ENCODE measurements at regions not wholly inside any gene's neighbourhood (a gene's known extent, or its start where the extent isn't known, plus 50 kb on each side); places are given as distances from the start of the nearest gene placed in this dataset.

DNA sequence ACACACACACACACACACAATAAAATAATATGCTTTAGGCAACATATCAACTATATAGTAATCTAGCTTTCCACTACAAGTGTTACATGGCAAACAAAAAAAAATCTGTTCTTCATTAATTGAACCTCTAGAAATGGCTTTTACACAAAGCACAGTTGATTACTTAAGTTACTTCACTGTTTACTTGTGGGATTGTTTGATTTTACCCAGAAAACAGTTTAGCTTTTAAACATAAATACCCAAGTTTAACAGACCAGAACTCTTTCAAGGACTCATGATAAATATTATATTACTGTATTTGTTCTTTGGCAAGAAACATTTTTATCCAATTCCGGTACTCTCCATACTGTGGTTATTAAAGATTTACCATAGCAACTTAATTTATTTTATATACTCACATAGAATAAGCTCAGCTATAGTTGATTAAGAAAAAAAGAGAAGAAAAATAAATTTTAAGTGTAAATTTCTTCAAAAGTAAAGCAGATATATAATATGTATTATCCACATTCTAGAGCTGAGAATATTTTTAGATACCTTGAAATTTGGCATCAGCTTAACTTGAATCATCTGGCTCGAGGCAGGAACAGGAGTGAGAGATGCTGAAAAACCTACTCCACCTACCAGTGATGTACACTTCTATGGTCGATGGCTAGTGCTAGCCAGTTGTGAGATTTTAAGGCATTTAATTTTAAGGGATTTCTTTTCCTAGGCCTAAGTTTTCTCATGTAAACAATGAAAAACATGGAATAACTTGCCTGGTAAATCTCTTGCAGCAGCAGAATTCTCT lies 126.0 kb downstream of the BTG1 start:
- Histone ChIP-seq H3K4me1 (ENCODE audit: control insufficient read depth, insufficient read depth, low read length) (peaks cover 3% of the 10 kb centered on the region), H3K9me3 (ENCODE audit: control insufficient read depth, low read length) (no peaks in the 10 kb centered on the region)
- DNase-seq (ENCODE audit: low read depth), result no peak

GRCh38 chr12:92012691-92013090 lies 133.0 kb downstream of the BTG1 start:
- no peak for DNase-seq (ENCODE audit: low read depth)
- Histone ChIP-seq H3K27me3 (replicated peaks; ENCODE audit: control insufficient read depth, insufficient read depth, low read length) (no peaks in the 10 kb centered on the region), H3K4me3 (ENCODE audit: low read length) (no peak overlapping the region), H3K4me1 (ENCODE audit: control insufficient read depth, insufficient read depth, low read length) (no peaks in the 10 kb centered on the region), H3K36me3 (ENCODE audit: control insufficient read depth, insufficient read depth, low read length, severe bottlenecking) (no peaks in the 10 kb centered on the region), H3K9ac (ENCODE audit: low read length) (no peak overlapping the region), H3K9me3 (ENCODE audit: control insufficient read depth, low read length) (no peaks in the 10 kb centered on the region)

More for the DNA sequence above, 126.0 kb downstream of the BTG1 start:
- no peak overlapping the region for H3K9ac ChIP-seq (ENCODE audit: low read length)
- no peak overlapping the region for H3K4me3 ChIP-seq (ENCODE audit: low read length)
- H3K36me3 ChIP-seq (ENCODE audit: control insufficient read depth, insufficient read depth, low read length, severe bottlenecking), result no peaks in the 10 kb centered on the region
- no peaks in the 10 kb centered on the region for H3K27me3 ChIP-seq (replicated peaks; ENCODE audit: control insufficient read depth, insufficient read depth, low read length)

GRCh38 chr12:92010853-92011701 lies 134.6 kb downstream of the BTG1 start:
- H3K36me3 ChIP-seq (ENCODE audit: control insufficient read depth, insufficient read depth, low read length, severe bottlenecking), result no peaks in the 10 kb centered on the region
- H3K9me3 ChIP-seq (ENCODE audit: control insufficient read depth, low read length), result no peaks in the 10 kb centered on the region
- DNase-seq (ENCODE audit: low read depth), result no peak
- H3K9ac ChIP-seq (ENCODE audit: low read length), result no peak overlapping the region
- no peak overlapping the region for H3K4me3 ChIP-seq (ENCODE audit: low read length)
- H3K27me3 ChIP-seq (replicated peaks; ENCODE audit: control insufficient read depth, insufficient read depth, low read length), result no peaks in the 10 kb centered on the region
- no peaks in the 10 kb centered on the region for H3K4me1 ChIP-seq (ENCODE audit: control insufficient read depth, insufficient read depth, low read length)

GRCh38 chr12:92010368-92010767 lies 135.3 kb downstream of the BTG1 start:
- no peak overlapping the region for H3K9ac ChIP-seq (ENCODE audit: low read length)
- H3K9me3 ChIP-seq (ENCODE audit: control insufficient read depth, low read length), result no peaks in the 10 kb centered on the region
- H3K4me1 ChIP-seq (ENCODE audit: control insufficient read depth, insufficient read depth, low read length), result no peaks in the 10 kb centered on the region
- no peaks in the 10 kb centered on the region for H3K27me3 ChIP-seq (replicated peaks; ENCODE audit: control insufficient read depth, insufficient read depth, low read length)
- no peak for DNase-seq (ENCODE audit: low read depth)
- no peak overlapping the region for H3K4me3 ChIP-seq (ENCODE audit: low read length)
- H3K36me3 ChIP-seq (ENCODE audit: control insufficient read depth, insufficient read depth, low read length, severe bottlenecking), result no peaks in the 10 kb centered on the region

GRCh38 chr12:92008345-92008744 lies 137.3 kb downstream of the BTG1 start:
- no peaks in the 10 kb centered on the region for H3K9me3 ChIP-seq (ENCODE audit: control insufficient read depth, low read length)
- H3K4me3 ChIP-seq (ENCODE audit: low read length), result no peak overlapping the region
- DNase-seq (ENCODE audit: low read depth), result no peak
- H3K9ac ChIP-seq (ENCODE audit: low read length), result no peak overlapping the region
- no peaks in the 10 kb centered on the region for H3K36me3 ChIP-seq (ENCODE audit: control insufficient read depth, insufficient read depth, low read length, severe bottlenecking)
- H3K27me3 ChIP-seq (replicated peaks; ENCODE audit: control insufficient read depth, insufficient read depth, low read length), result no peaks in the 10 kb centered on the region
- H3K4me1 ChIP-seq (ENCODE audit: control insufficient read depth, insufficient read depth, low read length), result no peaks in the 10 kb centered on the region

GRCh38 chr12:92007787-92008186 lies 137.9 kb downstream of the BTG1 start:
- DNase-seq (ENCODE audit: low read depth), result no peak
- H3K9me3 ChIP-seq (ENCODE audit: control insufficient read depth, low read length), result no peaks in the 10 kb centered on the region
- H3K36me3 ChIP-seq (ENCODE audit: control insufficient read depth, insufficient read depth, low read length, severe bottlenecking), result no peaks in the 10 kb centered on the region
- H3K4me3 ChIP-seq (ENCODE audit: low read length), result no peak overlapping the region
- H3K4me1 ChIP-seq (ENCODE audit: control insufficient read depth, insufficient read depth, low read length), result peaks cover under 1% of the 10 kb centered on the region
- H3K27me3 ChIP-seq (replicated peaks; ENCODE audit: control insufficient read depth, insufficient read depth, low read length), result no peaks in the 10 kb centered on the region
- no peak overlapping the region for H3K9ac ChIP-seq (ENCODE audit: low read length)

DNA sequence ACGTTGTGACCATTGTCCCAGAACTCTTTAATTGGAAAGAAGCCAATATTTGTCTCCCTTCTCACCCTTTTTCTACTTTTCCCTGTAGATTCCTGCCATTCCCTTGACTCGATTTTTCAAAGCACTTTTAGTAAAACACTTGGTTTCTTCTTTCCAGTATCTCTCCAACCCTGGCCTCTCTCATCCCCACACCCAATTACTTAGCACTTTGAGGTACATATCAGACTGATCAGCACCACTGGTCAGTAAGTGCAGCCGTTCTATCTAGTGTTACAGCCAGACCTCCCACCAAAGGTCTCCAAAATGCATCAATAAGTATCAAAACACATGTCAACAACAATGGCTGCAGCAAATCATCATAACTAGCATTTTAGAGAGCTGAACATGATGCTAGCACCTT lies 141.9 kb downstream of the BTG1 start:
- Histone ChIP-seq H3K9me3 (ENCODE audit: control insufficient read depth, low read length) (no peaks in the 10 kb centered on the region), H3K36me3 (ENCODE audit: control insufficient read depth, insufficient read depth, low read length, severe bottlenecking) (no peaks in the 10 kb centered on the region)

GRCh38 chr12:92002673-92003382 lies 142.8 kb downstream of the BTG1 start:
- Histone ChIP-seq H3K9ac (ENCODE audit: low read length) (no peak overlapping the region), H3K4me1 (ENCODE audit: control insufficient read depth, insufficient read depth, low read length) (peaks cover 4% of the 10 kb centered on the region), H3K4me3 (ENCODE audit: low read length) (no peak overlapping the region), H3K27me3 (replicated peaks; ENCODE audit: control insufficient read depth, insufficient read depth, low read length) (no peaks in the 10 kb centered on the region), H3K9me3 (ENCODE audit: control insufficient read depth, low read length) (no peaks in the 10 kb centered on the region), H3K36me3 (ENCODE audit: control insufficient read depth, insufficient read depth, low read length, severe bottlenecking) (no peaks in the 10 kb centered on the region)
- DNase-seq (ENCODE audit: low read depth), result peak; percentile 25

More for the DNA sequence above, 141.9 kb downstream of the BTG1 start:
- H3K4me1 ChIP-seq (ENCODE audit: control insufficient read depth, insufficient read depth, low read length), result peaks cover 4% of the 10 kb centered on the region
- H3K4me3 ChIP-seq (ENCODE audit: low read length), result no peak overlapping the region
- no peak overlapping the region for H3K9ac ChIP-seq (ENCODE audit: low read length)
- DNase-seq (ENCODE audit: low read depth), result no peak
- no peaks in the 10 kb centered on the region for H3K27me3 ChIP-seq (replicated peaks; ENCODE audit: control insufficient read depth, insufficient read depth, low read length)

DNA sequence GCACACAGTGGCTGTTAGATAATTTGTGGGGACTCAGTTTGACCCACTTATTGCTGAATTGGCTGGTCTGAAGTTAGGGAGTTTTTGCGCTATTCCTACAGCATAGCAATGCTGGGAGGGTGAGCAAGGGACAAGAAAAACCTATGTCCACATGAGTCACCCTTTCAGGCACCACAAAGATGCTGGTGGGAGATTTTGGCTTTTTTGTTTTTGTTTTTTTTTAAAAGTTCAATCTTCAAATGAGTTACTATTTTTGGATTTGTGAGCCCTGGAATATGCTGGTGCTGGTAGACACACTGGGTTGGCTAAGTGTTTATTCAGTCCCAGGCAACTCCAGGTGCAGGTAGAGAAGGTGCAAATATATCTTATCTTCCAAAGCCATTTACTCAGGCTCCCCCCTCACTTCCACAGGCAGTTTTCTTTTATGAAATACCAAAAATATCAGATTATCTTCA lies 143.4 kb downstream of the BTG1 start:
- Histone ChIP-seq H3K4me3 (ENCODE audit: low read length) (no peak overlapping the region), H3K9me3 (ENCODE audit: control insufficient read depth, low read length) (no peaks in the 10 kb centered on the region), H3K36me3 (ENCODE audit: control insufficient read depth, insufficient read depth, low read length, severe bottlenecking) (no peaks in the 10 kb centered on the region), H3K27me3 (replicated peaks; ENCODE audit: control insufficient read depth, insufficient read depth, low read length) (no peaks in the 10 kb centered on the region), H3K9ac (ENCODE audit: low read length) (no peak overlapping the region), H3K4me1 (ENCODE audit: control insufficient read depth, insufficient read depth, low read length) (peaks cover 4% of the 10 kb centered on the region)
- DNase-seq (ENCODE audit: low read depth), result no peak

GRCh38 chr12:92000597-92000996 lies 145.0 kb downstream of the BTG1 start:
- no peak overlapping the region for H3K4me3 ChIP-seq (ENCODE audit: low read length)
- H3K27me3 ChIP-seq (replicated peaks; ENCODE audit: control insufficient read depth, insufficient read depth, low read length), result no peaks in the 10 kb centered on the region
- H3K4me1 ChIP-seq (ENCODE audit: control insufficient read depth, insufficient read depth, low read length), result peaks cover 4% of the 10 kb centered on the region
- H3K36me3 ChIP-seq (ENCODE audit: control insufficient read depth, insufficient read depth, low read length, severe bottlenecking), result no peaks in the 10 kb centered on the region
- H3K9ac ChIP-seq (ENCODE audit: low read length), result no peak overlapping the region
- no peaks in the 10 kb centered on the region for H3K9me3 ChIP-seq (ENCODE audit: control insufficient read depth, low read length)
- DNase-seq (ENCODE audit: low read depth), result no peak

DNA sequence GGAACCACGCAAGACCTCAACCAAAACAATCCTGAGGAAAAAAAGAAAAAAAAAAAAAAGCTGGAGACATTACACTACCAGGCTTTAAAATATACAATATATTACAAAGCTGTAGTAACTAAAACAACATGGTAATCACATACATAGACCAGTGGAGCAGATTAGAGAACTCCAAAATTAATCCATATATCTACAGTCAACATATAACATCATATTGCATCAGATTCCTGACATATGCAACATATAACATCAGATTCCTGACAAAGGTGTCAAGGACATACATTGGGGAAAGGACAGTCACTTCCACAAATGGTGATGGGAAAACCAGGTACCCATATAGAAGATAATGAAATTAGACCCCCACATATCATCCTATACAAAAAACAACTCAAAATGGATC lies 145.8 kb downstream of the BTG1 start:
- peaks cover 4% of the 10 kb centered on the region for H3K4me1 ChIP-seq (ENCODE audit: control insufficient read depth, insufficient read depth, low read length)
- no peaks in the 10 kb centered on the region for H3K27me3 ChIP-seq (replicated peaks; ENCODE audit: control insufficient read depth, insufficient read depth, low read length)
- no peak overlapping the region for H3K4me3 ChIP-seq (ENCODE audit: low read length)
- DNase-seq (ENCODE audit: low read depth), result no peak
- H3K36me3 ChIP-seq (ENCODE audit: control insufficient read depth, insufficient read depth, low read length, severe bottlenecking), result no peaks in the 10 kb centered on the region
- no peak overlapping the region for H3K9ac ChIP-seq (ENCODE audit: low read length)
- no peaks in the 10 kb centered on the region for H3K9me3 ChIP-seq (ENCODE audit: control insufficient read depth, low read length)
